CD14-positive monocyte (primary cell): ENCODE measurements at regions not wholly inside any gene's neighbourhood (a gene's known extent, or its start where the extent isn't known, plus 50 kb on each side); places are given as distances from the start of the nearest gene placed in this dataset.

ENCODE experiments used
- DNase-seq, 3 donors: peaks; one replicate each; pipeline ENCODE4 v3.0.0-alpha.2; 2011 to 2022
- H2AFZ ChIP-seq: 2 replicates; pipeline ENCODE4 v1.6.0; 2012; ENCODE audit warnings: mild to moderate bottlenecking, low read depth, low read length, inconsistent platforms; ENCODE audit not compliant: insufficient read depth, poor library complexity, severe bottlenecking
- H3K27ac ChIP-seq, 2 donors: 1 replicate in 1 of 2; 2 replicates in 1 of 2; pipeline ENCODE4 v1.5.1; 2012 to 2013; ENCODE audit warnings: low read length in 2 of 2, control low read depth in 1 of 2, inconsistent platforms in 1 of 2, low read depth in 1 of 2, mild to moderate bottlenecking in 1 of 2
- H3K27me3 ChIP-seq, 2 donors: one replicate each; pipeline versions ENCODE4 v1.6.0 to v1.6.1; 2011 to 2013; ENCODE audit warnings: low read length in 2 of 2; ENCODE audit not compliant: control insufficient read depth in 2 of 2, insufficient read depth in 2 of 2
- H3K36me3 ChIP-seq, 2 donors: replicated peaks in 1 of 2; 1 replicate in 1 of 2; 2 replicates in 1 of 2; pipeline versions ENCODE4 v1.5.1 to v1.6.1; 2012 to 2013; ENCODE audit warnings: low read length in 2 of 2, control low read depth in 1 of 2, inconsistent platforms in 1 of 2, mild to moderate bottlenecking in 1 of 2; ENCODE audit not compliant: insufficient read depth in 2 of 2, control insufficient read depth in 1 of 2
- H3K4me1 ChIP-seq, 2 donors: 1 replicate in 1 of 2; 2 replicates in 1 of 2; pipeline versions ENCODE4 v1.5.1 to v1.6.1; 2012 to 2013; ENCODE audit warnings: low read length in 2 of 2, control low read depth in 1 of 2, inconsistent platforms in 1 of 2, mild to moderate bottlenecking in 1 of 2, moderate library complexity in 1 of 2; ENCODE audit not compliant: insufficient read depth in 2 of 2, control insufficient read depth in 1 of 2
- H3K4me2 ChIP-seq: replicated peaks from 2 replicates; pipeline ENCODE3; 2012; ENCODE audit warnings: low read length, moderate library complexity, mild to moderate bottlenecking; ENCODE audit not compliant: poor library complexity, severe bottlenecking; ENCODE audit errors: extremely low read depth
- H3K4me3 ChIP-seq, 3 experiments: fragments of 200-600 bp in 1 of 3; sonication (generic) in 1 of 3; replicated peaks in 1 of 3; 1 replicate in 2 of 3; 2 replicates in 1 of 3; pipeline ENCODE4 v1.5.1; 2011 to 2013; ENCODE audit warnings: low read length in 3 of 3, mild to moderate bottlenecking in 3 of 3, control low read depth in 2 of 3, low read depth in 2 of 3, inconsistent platforms in 1 of 3, moderate library complexity in 1 of 3
- H3K79me2 ChIP-seq: 2 replicates; pipeline ENCODE4 v1.6.0; 2012; ENCODE audit warnings: mild to moderate bottlenecking, control low read depth, inconsistent platforms, low read length, moderate library complexity; ENCODE audit not compliant: insufficient read depth
- H3K9ac ChIP-seq: 2 replicates; pipeline ENCODE4 v1.6.0; 2017; ENCODE audit warnings: low read length, mild to moderate bottlenecking; ENCODE audit not compliant: insufficient read depth, poor library complexity, severe bottlenecking
- H3K9me3 ChIP-seq, 2 donors: replicated peaks in 1 of 2; 1 replicate in 1 of 2; 2 replicates in 1 of 2; pipeline versions ENCODE4 v1.5.1 to v1.6.1; 2012 to 2013; ENCODE audit warnings: low read length in 2 of 2, control low read depth in 1 of 2; ENCODE audit not compliant: control insufficient read depth in 1 of 2, insufficient read depth in 1 of 2
- H4K20me1 ChIP-seq: 2 replicates; pipeline ENCODE4 v1.6.0; 2012; ENCODE audit warnings: mild to moderate bottlenecking, low read length, control low read depth, moderate library complexity; ENCODE audit not compliant: insufficient read depth
- H3K27ac Mint-ChIP-seq, 7 donors: one replicate each; pipeline ENCODE4 v1.8.0; 2020; ENCODE audit warnings: mild to moderate bottlenecking in 7 of 7, mixed read lengths in 7 of 7, moderate library complexity in 6 of 7, inconsistent platforms in 2 of 7
- H3K27me3 Mint-ChIP-seq, 3 donors: one replicate each; pipeline ENCODE4 v1.8.0; 2021 to 2022; ENCODE audit warnings: low read depth in 3 of 3, mild to moderate bottlenecking in 3 of 3, mixed read lengths in 3 of 3, moderate library complexity in 3 of 3, inconsistent platforms in 1 of 3
- H3K36me3 Mint-ChIP-seq, 2 donors: one replicate each; pipeline ENCODE4 v1.8.0; 2020; ENCODE audit warnings: mixed read lengths in 2 of 2, inconsistent platforms in 1 of 2, mild to moderate bottlenecking in 1 of 2
- H3K4me1 Mint-ChIP-seq: one replicate; pipeline ENCODE4 v1.8.0; 2020; ENCODE audit warnings: mild to moderate bottlenecking, mixed read lengths
- H3K4me3 Mint-ChIP-seq, 2 donors: one replicate each; pipeline ENCODE4 v1.8.0; 2020; ENCODE audit warnings: mild to moderate bottlenecking in 2 of 2, mixed read lengths in 2 of 2, moderate library complexity in 1 of 2
- H3K9me3 Mint-ChIP-seq, 7 donors: one replicate each; pipeline ENCODE4 v1.8.0; 2020 to 2022; ENCODE audit warnings: mixed read lengths in 7 of 7, mild to moderate bottlenecking in 6 of 7, moderate library complexity in 6 of 7, inconsistent platforms in 2 of 7
- WGBS: methylation state at CpG from one replicate; pipeline ENCODE4 v1.1.5; 2013; ENCODE audit warnings: missing lambda C conversion rate; ENCODE audit not compliant: insufficient coverage; 5-methylcytosine and 5-hydroxymethylcytosine counted together
- intact Hi-C, 2 donors: fragments of 100-400 bp; cut with micrococcal nuclease; formaldehyde crosslinking; loops; one replicate each; pipeline versions ENCODE4 v1.15.0 to v1.15.1; 2023
- TF ChIP-seq, protein P1 (sequence below): fragments of 200-600 bp; IDR thresholded peaks from one replicate; pipeline ENCODE4 v1.8.0; 2022; ENCODE audit warnings: antibody characterized with exemption, mild to moderate bottlenecking

- Mint-ChIP-seq H3K27ac (no peak overlapping the region), H3K4me3 (no peak overlapping the region), H3K36me3 (no peaks in the 10 kb centered on the region), H3K27me3 (peaks cover 0 to 4% (median 0%) of the 10 kb centered on the region in 3 donors), H3K4me1 (no peaks in the 10 kb centered on the region), H3K9me3 (peaks cover 0 to 2% (median 0%) of the 10 kb centered on the region in 7 donors)
- no peaks in the 10 kb centered on the region for H3K27me3 ChIP-seq
- no CpG with 5 or more reads among the region's 2 CpGs for WGBS
- no peak overlapping the region for H3K4me3 ChIP-seq
- no peak overlapping the region for H3K4me2 ChIP-seq
- H2AFZ ChIP-seq = no peak overlapping the region
- no peak overlapping the region for H3K27ac ChIP-seq
- TF ChIP-seq, protein P1, sequence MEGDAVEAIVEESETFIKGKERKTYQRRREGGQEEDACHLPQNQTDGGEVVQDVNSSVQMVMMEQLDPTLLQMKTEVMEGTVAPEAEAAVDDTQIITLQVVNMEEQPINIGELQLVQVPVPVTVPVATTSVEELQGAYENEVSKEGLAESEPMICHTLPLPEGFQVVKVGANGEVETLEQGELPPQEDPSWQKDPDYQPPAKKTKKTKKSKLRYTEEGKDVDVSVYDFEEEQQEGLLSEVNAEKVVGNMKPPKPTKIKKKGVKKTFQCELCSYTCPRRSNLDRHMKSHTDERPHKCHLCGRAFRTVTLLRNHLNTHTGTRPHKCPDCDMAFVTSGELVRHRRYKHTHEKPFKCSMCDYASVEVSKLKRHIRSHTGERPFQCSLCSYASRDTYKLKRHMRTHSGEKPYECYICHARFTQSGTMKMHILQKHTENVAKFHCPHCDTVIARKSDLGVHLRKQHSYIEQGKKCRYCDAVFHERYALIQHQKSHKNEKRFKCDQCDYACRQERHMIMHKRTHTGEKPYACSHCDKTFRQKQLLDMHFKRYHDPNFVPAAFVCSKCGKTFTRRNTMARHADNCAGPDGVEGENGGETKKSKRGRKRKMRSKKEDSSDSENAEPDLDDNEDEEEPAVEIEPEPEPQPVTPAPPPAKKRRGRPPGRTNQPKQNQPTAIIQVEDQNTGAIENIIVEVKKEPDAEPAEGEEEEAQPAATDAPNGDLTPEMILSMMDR = no peak
- H4K20me1 ChIP-seq = no peaks in the 10 kb centered on the region
- no peak overlapping the region for H3K9ac ChIP-seq
- intact Hi-C loops = no loop called here
- DNase-seq = no peak
- no peaks in the 10 kb centered on the region for H3K79me2 ChIP-seq
- H3K9me3 ChIP-seq = peaks cover 0 to 2% of the 10 kb centered on the region in 2 donors
- H3K36me3 ChIP-seq = no peaks in the 10 kb centered on the region
- no peaks in the 10 kb centered on the region for H3K4me1 ChIP-seq
These were observed 63.2 kb downstream of the NPY1R start for GRCh38 chr4:163269166-163269565.

- no peaks in the 10 kb centered on the region for H3K27me3 Mint-ChIP-seq
- no peak overlapping the region for H2AFZ ChIP-seq
- WGBS = no CpG with 5 or more reads among the region's 2 CpGs
- TF ChIP-seq, protein P1 = no peak
- H3K4me2 ChIP-seq = no peak overlapping the region
- intact Hi-C loops = no loop called here
- H3K9me3 Mint-ChIP-seq = peaks cover 0 to 5% (median 0%) of the 10 kb centered on the region in 7 donors
- no peak overlapping the region for H3K4me3 Mint-ChIP-seq
- no peaks in the 10 kb centered on the region for H3K4me1 Mint-ChIP-seq
- no peaks in the 10 kb centered on the region for H3K79me2 ChIP-seq
- DNase-seq = no peak
- no peaks in the 10 kb centered on the region for H3K4me1 ChIP-seq
- H3K9me3 ChIP-seq = peaks cover 0 to 2% of the 10 kb centered on the region in 2 donors
- no peak overlapping the region for H3K9ac ChIP-seq
- no peaks in the 10 kb centered on the region for H3K27me3 ChIP-seq
- H3K36me3 ChIP-seq = no peaks in the 10 kb centered on the region
- no peak overlapping the region for H3K27ac ChIP-seq
- H3K4me3 ChIP-seq = no peak overlapping the region
- no peak overlapping the region for H3K27ac Mint-ChIP-seq
- H4K20me1 ChIP-seq = no peaks in the 10 kb centered on the region
- H3K36me3 Mint-ChIP-seq = no peaks in the 10 kb centered on the region
These were observed 67.5 kb downstream of the NPY1R start for GRCh38 chr4:163264934-163265333.
